HepG2 (cell line): ENCODE measurements at regions not wholly inside any gene's neighbourhood (a gene's known extent, or its start where the extent isn't known, plus 50 kb on each side); places are given as distances from the start of the nearest gene placed in this dataset.

ENCODE experiments used
- AKAP8 ChIP-seq: sonication (generic); formaldehyde crosslinking; IDR thresholded peaks from 2 replicates; pipeline ENCODE4 v1.5.1; 2020; ENCODE audit warnings: mild to moderate bottlenecking, missing genetic modification reagents
- EED ChIP-seq: sonication (generic); formaldehyde crosslinking; IDR thresholded peaks from 2 replicates; pipeline ENCODE4 v1.5.0; 2020; ENCODE audit warnings: mild to moderate bottlenecking, missing genetic modification reagents
- HDAC2 ChIP-seq: sonication (generic); formaldehyde crosslinking; IDR thresholded peaks from 2 replicates; pipeline ENCODE4 v1.4.0; 2020; ENCODE audit warnings: missing genetic modification reagents
- NFE2L2 ChIP-seq: fragments of 150-350 bp; IDR thresholded peaks from 2 replicates; pipeline ENCODE4 v1.6.1; 2014; ENCODE audit warnings: low read length
- SMAD1 ChIP-seq: sonication (generic); formaldehyde crosslinking; IDR thresholded peaks from 2 replicates; pipeline ENCODE4 v1.4.0; 2020; ENCODE audit warnings: missing genetic modification reagents, low read depth, mild to moderate bottlenecking, borderline replicate concordance
- ZNF160 ChIP-seq: sonication (generic); formaldehyde crosslinking; IDR thresholded peaks from 2 replicates; pipeline ENCODE4 v1.8.0; 2022; ENCODE audit warnings: mild to moderate bottlenecking, inconsistent platforms, missing genetic modification reagents
- ZNF235 ChIP-seq: sonication (generic); formaldehyde crosslinking; IDR thresholded peaks from 2 replicates; pipeline ENCODE4 v1.8.1; 2023; ENCODE audit warnings: mild to moderate bottlenecking, missing genetic modification reagents, borderline replicate concordance
- ZSCAN31 ChIP-seq: sonication (generic); formaldehyde crosslinking; IDR thresholded peaks from 2 replicates; pipeline ENCODE4 v1.5.0; 2020; ENCODE audit warnings: low read depth, mild to moderate bottlenecking, missing genetic modification reagents
- TF ChIP-seq, protein P1 (sequence below): sonication (generic); formaldehyde crosslinking; IDR thresholded peaks from 2 replicates; pipeline ENCODE4 v1.5.0; 2020; ENCODE audit warnings: missing genetic modification reagents
- TF ChIP-seq, protein P2 (sequence below): sonication (generic); formaldehyde crosslinking; conservative IDR thresholded peaks from 2 replicates; pipeline ENCODE4 v1.4.0; 2020; ENCODE audit warnings: mild to moderate bottlenecking, missing genetic modification reagents, moderate library complexity
- TF ChIP-seq, protein P3 (sequence below): sonication (generic); formaldehyde crosslinking; IDR thresholded peaks from 2 replicates; pipeline ENCODE4 v1.5.0; 2020; ENCODE audit warnings: mild to moderate bottlenecking, missing genetic modification reagents, moderate library complexity
- TF ChIP-seq, protein P4 (sequence below): sonication (generic); formaldehyde crosslinking; IDR thresholded peaks from 2 replicates; pipeline ENCODE4 v1.4.0; 2020; ENCODE audit warnings: missing genetic modification reagents, mild to moderate bottlenecking, borderline replicate concordance
- TF ChIP-seq, protein P5 (sequence below): sonication (generic); formaldehyde crosslinking; IDR thresholded peaks from 2 replicates; pipeline ENCODE4 v1.4.0; 2020; ENCODE audit warnings: mild to moderate bottlenecking, missing genetic modification reagents
- TF ChIP-seq, protein P6 (sequence below): fragments of 450-650 bp; IDR thresholded peaks from 2 replicates; pipeline ENCODE4 v1.6.1; 2017
- TF ChIP-seq, protein P7 (sequence below): fragments of 450-650 bp; IDR thresholded peaks from 2 replicates; pipeline ENCODE4 v1.6.1; 2017; ENCODE audit warnings: mild to moderate bottlenecking

DNA sequence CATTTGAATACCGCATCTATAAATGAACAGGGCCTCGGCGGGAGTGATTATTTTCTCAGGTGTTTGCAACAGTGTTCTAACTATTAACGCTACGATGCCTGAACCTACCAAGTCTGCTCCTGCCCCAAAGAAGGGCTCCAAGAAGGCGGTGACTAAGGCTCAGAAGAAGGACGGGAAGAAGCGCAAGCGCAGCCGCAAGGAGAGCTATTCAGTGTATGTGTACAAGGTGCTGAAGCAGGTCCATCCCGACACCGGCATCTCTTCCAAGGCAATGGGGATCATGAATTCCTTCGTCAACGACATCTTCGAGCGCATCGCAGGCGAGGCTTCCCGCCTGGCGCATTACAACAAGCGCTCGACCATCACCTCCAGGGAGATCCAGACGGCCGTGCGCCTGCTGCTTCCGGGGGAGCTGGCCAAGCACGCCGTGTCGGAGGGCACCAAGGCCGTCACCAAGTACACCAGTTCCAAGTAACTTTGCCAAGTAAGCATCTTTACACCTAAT, 70.9 kb downstream of the HFE start (continued):
- TF ChIP-seq, protein P1, sequence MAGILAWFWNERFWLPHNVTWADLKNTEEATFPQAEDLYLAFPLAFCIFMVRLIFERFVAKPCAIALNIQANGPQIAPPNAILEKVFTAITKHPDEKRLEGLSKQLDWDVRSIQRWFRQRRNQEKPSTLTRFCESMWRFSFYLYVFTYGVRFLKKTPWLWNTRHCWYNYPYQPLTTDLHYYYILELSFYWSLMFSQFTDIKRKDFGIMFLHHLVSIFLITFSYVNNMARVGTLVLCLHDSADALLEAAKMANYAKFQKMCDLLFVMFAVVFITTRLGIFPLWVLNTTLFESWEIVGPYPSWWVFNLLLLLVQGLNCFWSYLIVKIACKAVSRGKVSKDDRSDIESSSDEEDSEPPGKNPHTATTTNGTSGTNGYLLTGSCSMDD, result no peak
- TF ChIP-seq, protein P2, sequence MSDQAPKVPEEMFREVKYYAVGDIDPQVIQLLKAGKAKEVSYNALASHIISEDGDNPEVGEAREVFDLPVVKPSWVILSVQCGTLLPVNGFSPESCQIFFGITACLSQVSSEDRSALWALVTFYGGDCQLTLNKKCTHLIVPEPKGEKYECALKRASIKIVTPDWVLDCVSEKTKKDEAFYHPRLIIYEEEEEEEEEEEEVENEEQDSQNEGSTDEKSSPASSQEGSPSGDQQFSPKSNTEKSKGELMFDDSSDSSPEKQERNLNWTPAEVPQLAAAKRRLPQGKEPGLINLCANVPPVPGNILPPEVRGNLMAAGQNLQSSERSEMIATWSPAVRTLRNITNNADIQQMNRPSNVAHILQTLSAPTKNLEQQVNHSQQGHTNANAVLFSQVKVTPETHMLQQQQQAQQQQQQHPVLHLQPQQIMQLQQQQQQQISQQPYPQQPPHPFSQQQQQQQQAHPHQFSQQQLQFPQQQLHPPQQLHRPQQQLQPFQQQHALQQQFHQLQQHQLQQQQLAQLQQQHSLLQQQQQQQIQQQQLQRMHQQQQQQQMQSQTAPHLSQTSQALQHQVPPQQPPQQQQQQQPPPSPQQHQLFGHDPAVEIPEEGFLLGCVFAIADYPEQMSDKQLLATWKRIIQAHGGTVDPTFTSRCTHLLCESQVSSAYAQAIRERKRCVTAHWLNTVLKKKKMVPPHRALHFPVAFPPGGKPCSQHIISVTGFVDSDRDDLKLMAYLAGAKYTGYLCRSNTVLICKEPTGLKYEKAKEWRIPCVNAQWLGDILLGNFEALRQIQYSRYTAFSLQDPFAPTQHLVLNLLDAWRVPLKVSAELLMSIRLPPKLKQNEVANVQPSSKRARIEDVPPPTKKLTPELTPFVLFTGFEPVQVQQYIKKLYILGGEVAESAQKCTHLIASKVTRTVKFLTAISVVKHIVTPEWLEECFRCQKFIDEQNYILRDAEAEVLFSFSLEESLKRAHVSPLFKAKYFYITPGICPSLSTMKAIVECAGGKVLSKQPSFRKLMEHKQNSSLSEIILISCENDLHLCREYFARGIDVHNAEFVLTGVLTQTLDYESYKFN, result no peak
- TF ChIP-seq ZNF160 (peak; percentile 55; the same call in 1 of the 2 replicates), SMAD1 (peak; percentile 96; the same call in 1 of the 2 replicates), NFE2L2 (no peak), ZNF235 (CRISPR knock-in tag) (no peak; the same call in 1 of the 2 replicates), HDAC2 (peak; percentile 91), AKAP8 (CRISPR knock-in tag) (0 out of 2 replicates have a peak, but pooled peaks have one; percentile 27), EED (CRISPR knock-in tag) (0 out of 2 replicates have a peak, but pooled peaks have one; percentile 74), ZSCAN31 (CRISPR knock-in tag) (peak; percentile 96)
- TF ChIP-seq, protein P3, sequence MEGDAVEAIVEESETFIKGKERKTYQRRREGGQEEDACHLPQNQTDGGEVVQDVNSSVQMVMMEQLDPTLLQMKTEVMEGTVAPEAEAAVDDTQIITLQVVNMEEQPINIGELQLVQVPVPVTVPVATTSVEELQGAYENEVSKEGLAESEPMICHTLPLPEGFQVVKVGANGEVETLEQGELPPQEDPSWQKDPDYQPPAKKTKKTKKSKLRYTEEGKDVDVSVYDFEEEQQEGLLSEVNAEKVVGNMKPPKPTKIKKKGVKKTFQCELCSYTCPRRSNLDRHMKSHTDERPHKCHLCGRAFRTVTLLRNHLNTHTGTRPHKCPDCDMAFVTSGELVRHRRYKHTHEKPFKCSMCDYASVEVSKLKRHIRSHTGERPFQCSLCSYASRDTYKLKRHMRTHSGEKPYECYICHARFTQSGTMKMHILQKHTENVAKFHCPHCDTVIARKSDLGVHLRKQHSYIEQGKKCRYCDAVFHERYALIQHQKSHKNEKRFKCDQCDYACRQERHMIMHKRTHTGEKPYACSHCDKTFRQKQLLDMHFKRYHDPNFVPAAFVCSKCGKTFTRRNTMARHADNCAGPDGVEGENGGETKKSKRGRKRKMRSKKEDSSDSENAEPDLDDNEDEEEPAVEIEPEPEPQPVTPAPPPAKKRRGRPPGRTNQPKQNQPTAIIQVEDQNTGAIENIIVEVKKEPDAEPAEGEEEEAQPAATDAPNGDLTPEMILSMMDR (CRISPR knock-in tag), result no peak
- TF ChIP-seq, protein P4, sequence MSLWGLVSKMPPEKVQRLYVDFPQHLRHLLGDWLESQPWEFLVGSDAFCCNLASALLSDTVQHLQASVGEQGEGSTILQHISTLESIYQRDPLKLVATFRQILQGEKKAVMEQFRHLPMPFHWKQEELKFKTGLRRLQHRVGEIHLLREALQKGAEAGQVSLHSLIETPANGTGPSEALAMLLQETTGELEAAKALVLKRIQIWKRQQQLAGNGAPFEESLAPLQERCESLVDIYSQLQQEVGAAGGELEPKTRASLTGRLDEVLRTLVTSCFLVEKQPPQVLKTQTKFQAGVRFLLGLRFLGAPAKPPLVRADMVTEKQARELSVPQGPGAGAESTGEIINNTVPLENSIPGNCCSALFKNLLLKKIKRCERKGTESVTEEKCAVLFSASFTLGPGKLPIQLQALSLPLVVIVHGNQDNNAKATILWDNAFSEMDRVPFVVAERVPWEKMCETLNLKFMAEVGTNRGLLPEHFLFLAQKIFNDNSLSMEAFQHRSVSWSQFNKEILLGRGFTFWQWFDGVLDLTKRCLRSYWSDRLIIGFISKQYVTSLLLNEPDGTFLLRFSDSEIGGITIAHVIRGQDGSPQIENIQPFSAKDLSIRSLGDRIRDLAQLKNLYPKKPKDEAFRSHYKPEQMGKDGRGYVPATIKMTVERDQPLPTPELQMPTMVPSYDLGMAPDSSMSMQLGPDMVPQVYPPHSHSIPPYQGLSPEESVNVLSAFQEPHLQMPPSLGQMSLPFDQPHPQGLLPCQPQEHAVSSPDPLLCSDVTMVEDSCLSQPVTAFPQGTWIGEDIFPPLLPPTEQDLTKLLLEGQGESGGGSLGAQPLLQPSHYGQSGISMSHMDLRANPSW (CRISPR knock-in tag), result no peak
- TF ChIP-seq, protein P5, sequence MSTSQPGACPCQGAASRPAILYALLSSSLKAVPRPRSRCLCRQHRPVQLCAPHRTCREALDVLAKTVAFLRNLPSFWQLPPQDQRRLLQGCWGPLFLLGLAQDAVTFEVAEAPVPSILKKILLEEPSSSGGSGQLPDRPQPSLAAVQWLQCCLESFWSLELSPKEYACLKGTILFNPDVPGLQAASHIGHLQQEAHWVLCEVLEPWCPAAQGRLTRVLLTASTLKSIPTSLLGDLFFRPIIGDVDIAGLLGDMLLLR (CRISPR knock-in tag), result peak; percentile 89; the same call in 1 of the 2 replicates
- TF ChIP-seq, protein P6, sequence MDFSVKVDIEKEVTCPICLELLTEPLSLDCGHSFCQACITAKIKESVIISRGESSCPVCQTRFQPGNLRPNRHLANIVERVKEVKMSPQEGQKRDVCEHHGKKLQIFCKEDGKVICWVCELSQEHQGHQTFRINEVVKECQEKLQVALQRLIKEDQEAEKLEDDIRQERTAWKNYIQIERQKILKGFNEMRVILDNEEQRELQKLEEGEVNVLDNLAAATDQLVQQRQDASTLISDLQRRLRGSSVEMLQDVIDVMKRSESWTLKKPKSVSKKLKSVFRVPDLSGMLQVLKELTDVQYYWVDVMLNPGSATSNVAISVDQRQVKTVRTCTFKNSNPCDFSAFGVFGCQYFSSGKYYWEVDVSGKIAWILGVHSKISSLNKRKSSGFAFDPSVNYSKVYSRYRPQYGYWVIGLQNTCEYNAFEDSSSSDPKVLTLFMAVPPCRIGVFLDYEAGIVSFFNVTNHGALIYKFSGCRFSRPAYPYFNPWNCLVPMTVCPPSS, result no peak
- TF ChIP-seq, protein P7, sequence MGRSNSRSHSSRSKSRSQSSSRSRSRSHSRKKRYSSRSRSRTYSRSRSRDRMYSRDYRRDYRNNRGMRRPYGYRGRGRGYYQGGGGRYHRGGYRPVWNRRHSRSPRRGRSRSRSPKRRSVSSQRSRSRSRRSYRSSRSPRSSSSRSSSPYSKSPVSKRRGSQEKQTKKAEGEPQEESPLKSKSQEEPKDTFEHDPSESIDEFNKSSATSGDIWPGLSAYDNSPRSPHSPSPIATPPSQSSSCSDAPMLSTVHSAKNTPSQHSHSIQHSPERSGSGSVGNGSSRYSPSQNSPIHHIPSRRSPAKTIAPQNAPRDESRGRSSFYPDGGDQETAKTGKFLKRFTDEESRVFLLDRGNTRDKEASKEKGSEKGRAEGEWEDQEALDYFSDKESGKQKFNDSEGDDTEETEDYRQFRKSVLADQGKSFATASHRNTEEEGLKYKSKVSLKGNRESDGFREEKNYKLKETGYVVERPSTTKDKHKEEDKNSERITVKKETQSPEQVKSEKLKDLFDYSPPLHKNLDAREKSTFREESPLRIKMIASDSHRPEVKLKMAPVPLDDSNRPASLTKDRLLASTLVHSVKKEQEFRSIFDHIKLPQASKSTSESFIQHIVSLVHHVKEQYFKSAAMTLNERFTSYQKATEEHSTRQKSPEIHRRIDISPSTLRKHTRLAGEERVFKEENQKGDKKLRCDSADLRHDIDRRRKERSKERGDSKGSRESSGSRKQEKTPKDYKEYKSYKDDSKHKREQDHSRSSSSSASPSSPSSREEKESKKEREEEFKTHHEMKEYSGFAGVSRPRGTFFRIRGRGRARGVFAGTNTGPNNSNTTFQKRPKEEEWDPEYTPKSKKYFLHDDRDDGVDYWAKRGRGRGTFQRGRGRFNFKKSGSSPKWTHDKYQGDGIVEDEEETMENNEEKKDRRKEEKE, result no peak
